ENCODE measurements at regions not wholly inside any gene's neighbourhood (a gene's known extent, or its start where the extent isn't known, plus 50 kb on each side); places are given as distances from the start of the nearest gene placed in this dataset.
"Not testable (repeated sequence)": the region's sequence is repeated elsewhere in the genome, so short reads cannot be mapped to it uniquely, and the experiment has no call there.

DNA sequence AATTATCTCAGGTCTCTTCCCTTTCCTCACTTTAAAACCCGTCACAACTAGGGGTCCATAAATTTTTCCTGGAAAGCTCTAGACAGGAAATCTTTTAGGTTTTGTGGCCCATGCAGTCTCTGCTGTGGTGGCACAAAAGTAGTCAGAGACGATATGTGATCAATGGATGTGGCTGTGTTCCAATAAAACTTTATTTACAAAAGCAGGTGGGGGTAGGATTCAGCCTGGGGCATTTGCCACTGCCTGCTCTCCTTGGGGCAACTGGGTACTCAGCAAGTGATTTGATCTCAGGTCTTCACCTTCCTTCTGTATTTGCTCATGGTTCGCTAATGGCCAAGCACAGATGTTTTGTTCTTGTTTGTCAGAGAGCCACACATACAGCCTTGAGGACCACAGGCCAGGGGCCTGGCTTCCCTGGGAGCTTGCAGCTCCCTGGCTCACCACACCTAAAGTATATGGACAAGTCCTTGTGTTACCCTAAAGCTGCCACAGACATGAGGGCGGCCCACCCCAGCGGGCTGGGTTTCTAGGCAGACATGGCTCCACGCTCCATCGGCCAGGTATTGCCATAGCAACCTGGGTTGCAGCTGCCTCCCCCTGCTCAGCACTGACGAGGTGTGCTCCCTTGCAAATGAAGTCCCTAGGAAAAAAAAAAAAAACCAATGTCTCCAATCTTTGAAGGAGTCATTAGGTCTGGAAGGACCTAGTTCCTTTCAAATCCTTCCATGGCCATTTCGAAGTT, 89.7 kb upstream of the YWHAQ start:
- ATAC-seq (replicated peaks), result no peak
- no peaks in the 10 kb centered on the region for H3K36me3 Mint-ChIP-seq (ENCODE audit: low read depth)
- H3K27me3 Mint-ChIP-seq, result no peaks in the 10 kb centered on the region
- no peak overlapping the region for H3K27ac Mint-ChIP-seq
- no peak overlapping the region for H3K4me3 Mint-ChIP-seq
- no peaks in the 10 kb centered on the region for H3K9me3 Mint-ChIP-seq
- no peaks in the 10 kb centered on the region for H3K4me1 Mint-ChIP-seq

DNA sequence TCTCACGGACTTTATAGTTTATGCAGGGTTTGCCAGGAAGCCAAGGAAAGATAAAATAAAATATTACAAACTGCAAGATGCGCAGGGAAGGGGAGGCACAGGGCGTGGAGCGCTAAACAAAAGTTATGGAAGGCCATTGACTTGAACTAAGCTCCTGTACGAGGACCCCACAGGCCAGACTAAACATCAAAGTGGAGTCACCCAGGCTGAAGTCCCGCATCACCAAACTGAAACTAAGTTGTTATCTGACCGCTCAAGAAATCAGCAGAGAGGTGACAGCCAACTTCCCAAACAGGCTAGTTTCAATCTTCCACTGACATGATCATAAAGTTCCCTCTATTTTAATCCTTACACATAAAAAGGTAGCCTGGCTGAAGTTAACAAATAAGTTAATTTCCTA, 90.5 kb upstream of the YWHAQ start:
- Mint-ChIP-seq H3K36me3 (ENCODE audit: low read depth) (no peaks in the 10 kb centered on the region), H3K27me3 (no peaks in the 10 kb centered on the region), H3K4me1 (no peaks in the 10 kb centered on the region), H3K27ac (no peak overlapping the region), H3K4me3 (no peak overlapping the region), H3K9me3 (no peaks in the 10 kb centered on the region)
- ATAC-seq (replicated peaks), result no peak

- Mint-ChIP-seq H3K4me1 (no peaks in the 10 kb centered on the region), H3K27me3 (no peaks in the 10 kb centered on the region), H3K9me3 (no peaks in the 10 kb centered on the region), H3K4me3 (no peak overlapping the region), H3K36me3 (ENCODE audit: low read depth) (no peaks in the 10 kb centered on the region), H3K27ac (no peak overlapping the region)
- ATAC-seq (replicated peaks), result no peak
These were observed 91.7 kb upstream of the YWHAQ start for GRCh38 chr2:9722451-9722850.

DNA sequence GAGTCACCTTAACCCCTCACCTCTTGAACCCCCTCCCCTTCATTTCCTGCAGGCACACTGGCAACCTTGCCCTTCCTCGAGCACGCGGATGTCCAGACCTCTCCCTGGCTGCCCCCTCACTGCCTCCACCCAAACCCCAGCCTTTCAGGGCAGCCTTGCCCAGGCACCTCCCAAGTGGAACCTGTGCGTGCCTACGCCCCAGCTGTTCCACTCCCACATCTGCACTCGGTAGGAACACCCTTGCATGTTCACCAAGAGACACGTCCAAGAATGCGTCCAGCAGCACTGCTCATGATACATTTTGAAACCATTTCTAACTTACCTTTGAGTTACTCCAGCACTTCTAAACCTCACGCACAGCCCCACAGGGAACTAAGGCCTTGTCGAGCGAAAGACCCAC, 93.8 kb upstream of the YWHAQ start:
- Mint-ChIP-seq H3K27me3 (no peaks in the 10 kb centered on the region), H3K9me3 (no peaks in the 10 kb centered on the region), H3K27ac (no peak overlapping the region), H3K4me1 (no peaks in the 10 kb centered on the region), H3K4me3 (no peak overlapping the region), H3K36me3 (ENCODE audit: low read depth) (no peaks in the 10 kb centered on the region)
- no peak for ATAC-seq (replicated peaks)

DNA sequence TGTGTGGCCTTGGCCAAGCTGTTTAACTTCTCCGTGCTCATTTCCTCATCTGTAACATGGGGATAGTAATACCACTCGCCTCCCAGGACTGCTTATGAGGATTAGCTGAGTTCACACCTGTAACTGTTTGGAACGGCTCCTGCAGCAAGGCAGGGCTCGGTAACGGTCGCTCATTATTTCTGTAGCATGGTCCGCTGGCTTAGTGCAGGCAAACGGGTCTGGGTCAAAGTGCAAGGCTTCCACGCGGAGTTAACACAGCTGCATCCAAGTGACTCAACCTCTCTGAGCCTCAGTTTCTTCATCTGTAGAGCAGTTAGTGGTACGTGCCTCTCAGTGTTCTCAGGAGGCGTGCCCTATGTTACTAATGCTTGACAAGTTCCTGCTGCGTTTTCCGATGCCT, 94.3 kb upstream of the YWHAQ start:
- no peak for ATAC-seq (replicated peaks)
- Mint-ChIP-seq H3K27ac (no peak overlapping the region), H3K36me3 (ENCODE audit: low read depth) (no peaks in the 10 kb centered on the region), H3K9me3 (no peaks in the 10 kb centered on the region), H3K4me1 (no peaks in the 10 kb centered on the region), H3K27me3 (no peaks in the 10 kb centered on the region), H3K4me3 (no peak overlapping the region)

GRCh38 chr2:9726016-9726415, 95.2 kb upstream of the YWHAQ start:
- not testable (repeated sequence) for ATAC-seq (replicated peaks); H3K4me3 Mint-ChIP-seq; H3K9me3 Mint-ChIP-seq

GRCh38 chr2:9730523-9730922, 99.7 kb upstream of the YWHAQ start:
- not testable (repeated sequence) for ATAC-seq (replicated peaks); H3K9me3 Mint-ChIP-seq; H3K27ac Mint-ChIP-seq; H3K27me3 Mint-ChIP-seq; H3K36me3 Mint-ChIP-seq (ENCODE audit: low read depth); H3K4me1 Mint-ChIP-seq; H3K4me3 Mint-ChIP-seq

More at GRCh38 chr2:9726016-9726415, 95.2 kb upstream of the YWHAQ start:
- not testable (repeated sequence) for H3K27me3 Mint-ChIP-seq; H3K27ac Mint-ChIP-seq; H3K4me1 Mint-ChIP-seq; H3K36me3 Mint-ChIP-seq (ENCODE audit: low read depth)

- no peak for ATAC-seq (replicated peaks)
- no peaks in the 10 kb centered on the region for H3K27me3 Mint-ChIP-seq
- H3K36me3 Mint-ChIP-seq (ENCODE audit: low read depth), result no peaks in the 10 kb centered on the region
- H3K9me3 Mint-ChIP-seq, result peaks cover 7% of the 10 kb centered on the region
- peaks cover 27% of the 10 kb centered on the region for H3K4me1 Mint-ChIP-seq
- no peak overlapping the region for H3K4me3 Mint-ChIP-seq
- no peak overlapping the region for H3K27ac Mint-ChIP-seq
These were observed 102.0 kb upstream of the YWHAQ start for GRCh38 chr2:9732824-9733223.

DNA sequence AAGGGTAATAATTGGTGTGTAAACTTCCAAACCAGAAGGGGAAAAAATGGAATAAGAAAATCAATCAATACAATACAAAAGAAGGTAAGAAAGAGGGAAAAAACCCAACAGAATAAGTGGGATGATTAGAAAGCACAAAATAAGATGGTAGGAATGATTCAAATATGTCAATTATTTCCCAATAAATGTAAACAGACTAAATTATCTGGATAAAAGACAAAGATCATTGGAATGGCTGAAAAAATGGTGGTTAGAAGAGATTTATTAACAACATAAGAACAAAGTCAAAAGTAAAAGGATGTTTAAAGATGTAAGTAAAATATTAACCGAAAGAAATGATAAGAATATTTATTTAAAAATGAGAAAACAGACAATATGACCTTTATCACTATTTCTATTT, 103.5 kb upstream of the YWHAQ start:
- no peak overlapping the region for H3K27ac Mint-ChIP-seq
- peaks cover 37% of the 10 kb centered on the region for H3K4me1 Mint-ChIP-seq
- no peaks in the 10 kb centered on the region for H3K36me3 Mint-ChIP-seq (ENCODE audit: low read depth)
- H3K4me3 Mint-ChIP-seq, result no peak overlapping the region
- peaks cover 7% of the 10 kb centered on the region for H3K9me3 Mint-ChIP-seq
- no peaks in the 10 kb centered on the region for H3K27me3 Mint-ChIP-seq
- ATAC-seq (replicated peaks), result no peak

GRCh38 chr2:9735335-9735734, 104.5 kb upstream of the YWHAQ start:
- Mint-ChIP-seq H3K27ac (peak overlapping the region; percentile 8), H3K9me3 (peaks cover 7% of the 10 kb centered on the region), H3K4me1 (peaks cover 37% of the 10 kb centered on the region), H3K4me3 (peak overlapping the region; percentile 20), H3K27me3 (no peaks in the 10 kb centered on the region), H3K36me3 (ENCODE audit: low read depth) (no peaks in the 10 kb centered on the region)
- peak; percentile 41 for ATAC-seq (replicated peaks)

DNA sequence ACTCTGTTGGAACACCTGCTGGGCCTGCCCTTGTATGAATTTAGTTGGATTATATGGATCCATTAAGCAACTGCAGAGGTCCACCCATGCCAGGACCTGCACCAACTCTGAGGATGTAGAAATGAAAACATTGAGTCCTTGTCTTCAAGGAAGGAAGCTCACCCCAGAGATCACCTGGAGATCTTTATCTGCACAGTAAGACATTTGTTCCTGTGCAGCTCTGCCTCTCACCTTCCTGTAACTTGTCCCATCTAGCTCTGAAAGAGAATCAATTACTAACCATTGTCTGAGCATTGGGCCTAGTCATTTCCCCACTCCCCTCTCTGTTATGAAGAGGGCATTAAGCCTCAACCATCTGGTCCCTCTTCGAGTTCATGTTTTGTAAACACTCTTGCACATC, 105.2 kb upstream of the YWHAQ start:
- no peaks in the 10 kb centered on the region for H3K27me3 Mint-ChIP-seq
- H3K4me1 Mint-ChIP-seq, result peaks cover 37% of the 10 kb centered on the region
- ATAC-seq (replicated peaks), result peak; percentile 22
- no peaks in the 10 kb centered on the region for H3K36me3 Mint-ChIP-seq (ENCODE audit: low read depth)
- peak overlapping the region; percentile 20 for H3K4me3 Mint-ChIP-seq
- peaks cover 7% of the 10 kb centered on the region for H3K9me3 Mint-ChIP-seq
- peak overlapping the region; percentile 8 for H3K27ac Mint-ChIP-seq

GRCh38 chr2:9737053-9737875, 106.0 kb upstream of the TAF1B start:
- peaks cover 7% of the 10 kb centered on the region for H3K9me3 Mint-ChIP-seq
- H3K27ac Mint-ChIP-seq, result peak overlapping the region; percentile 90
- H3K36me3 Mint-ChIP-seq (ENCODE audit: low read depth), result no peaks in the 10 kb centered on the region
- H3K4me1 Mint-ChIP-seq, result peaks cover 37% of the 10 kb centered on the region
- H3K27me3 Mint-ChIP-seq, result no peaks in the 10 kb centered on the region
- no peak overlapping the region for H3K4me3 Mint-ChIP-seq
- no peak for ATAC-seq (replicated peaks)

DNA sequence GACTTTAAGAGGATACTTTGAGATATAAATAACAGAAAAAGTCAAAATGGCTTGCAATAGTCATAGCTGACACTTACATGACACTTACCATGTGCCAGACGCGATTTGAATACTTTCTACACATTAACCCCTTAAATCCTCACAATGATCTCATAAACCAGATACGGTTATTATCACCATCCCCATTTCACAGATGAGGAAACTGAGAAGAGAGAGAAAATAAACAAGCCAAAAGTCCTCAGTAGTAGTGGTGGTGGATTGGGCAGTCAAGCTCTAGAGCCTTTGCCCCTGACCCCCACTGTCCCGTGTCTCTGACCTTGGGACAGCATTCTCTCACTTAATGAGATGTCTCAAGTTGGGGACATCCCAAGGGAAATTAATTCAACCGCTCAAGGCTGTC, 105.2 kb upstream of the TAF1B start:
- ATAC-seq (replicated peaks), result no peak
- Mint-ChIP-seq H3K27me3 (no peaks in the 10 kb centered on the region), H3K4me1 (peaks cover 37% of the 10 kb centered on the region), H3K27ac (peak overlapping the region; percentile 90), H3K36me3 (ENCODE audit: low read depth) (no peaks in the 10 kb centered on the region), H3K9me3 (peaks cover 7% of the 10 kb centered on the region), H3K4me3 (peak overlapping the region; percentile 81)

- Mint-ChIP-seq H3K4me3 (peak overlapping the region; percentile 81), H3K27ac (peak overlapping the region; percentile 90), H3K9me3 (peaks cover 7% of the 10 kb centered on the region), H3K27me3 (no peaks in the 10 kb centered on the region), H3K36me3 (ENCODE audit: low read depth) (no peaks in the 10 kb centered on the region), H3K4me1 (peaks cover 37% of the 10 kb centered on the region)
- peak; percentile 84 for ATAC-seq (replicated peaks)
These were observed 104.5 kb upstream of the TAF1B start for GRCh38 chr2:9738535-9739496.
